GM19043 (cell line): ENCODE measurements at regions not wholly inside any gene's neighbourhood (a gene's known extent, or its start where the extent isn't known, plus 50 kb on each side); places are given as distances from the start of the nearest gene placed in this dataset.
"Not testable (repeated sequence)": the region's sequence is repeated elsewhere in the genome, so short reads cannot be mapped to it uniquely, and the experiment has no call there.

ENCODE experiments used
- ATAC-seq: cut with Tn5 transposase; IDR thresholded peaks from one replicate; pipeline ENCODE4 v1.9.1; 2021; ENCODE audit warnings: low read depth; ENCODE audit not compliant: unreplicated experiment

DNA sequence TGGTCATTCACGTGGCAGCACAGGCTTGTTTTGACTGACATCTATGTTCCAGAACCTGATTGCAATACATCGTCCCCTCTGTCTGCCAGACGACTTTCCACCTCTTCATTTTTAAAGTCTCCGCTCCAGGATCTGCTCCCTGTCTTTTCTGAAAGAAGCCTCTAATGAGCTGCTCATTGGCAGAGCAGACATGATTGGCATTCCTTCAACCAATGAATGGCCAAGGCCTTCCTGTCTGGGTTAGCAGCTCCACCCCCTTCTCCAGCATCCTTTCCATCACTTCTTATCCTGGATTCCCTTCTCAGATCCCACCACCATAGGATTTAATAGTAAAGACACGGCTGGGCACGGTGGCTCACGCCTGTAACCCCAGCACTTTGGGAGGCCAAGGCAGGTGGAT, 202.7 kb upstream of the KLF3 start:
- ATAC-seq, result no peak

DNA sequence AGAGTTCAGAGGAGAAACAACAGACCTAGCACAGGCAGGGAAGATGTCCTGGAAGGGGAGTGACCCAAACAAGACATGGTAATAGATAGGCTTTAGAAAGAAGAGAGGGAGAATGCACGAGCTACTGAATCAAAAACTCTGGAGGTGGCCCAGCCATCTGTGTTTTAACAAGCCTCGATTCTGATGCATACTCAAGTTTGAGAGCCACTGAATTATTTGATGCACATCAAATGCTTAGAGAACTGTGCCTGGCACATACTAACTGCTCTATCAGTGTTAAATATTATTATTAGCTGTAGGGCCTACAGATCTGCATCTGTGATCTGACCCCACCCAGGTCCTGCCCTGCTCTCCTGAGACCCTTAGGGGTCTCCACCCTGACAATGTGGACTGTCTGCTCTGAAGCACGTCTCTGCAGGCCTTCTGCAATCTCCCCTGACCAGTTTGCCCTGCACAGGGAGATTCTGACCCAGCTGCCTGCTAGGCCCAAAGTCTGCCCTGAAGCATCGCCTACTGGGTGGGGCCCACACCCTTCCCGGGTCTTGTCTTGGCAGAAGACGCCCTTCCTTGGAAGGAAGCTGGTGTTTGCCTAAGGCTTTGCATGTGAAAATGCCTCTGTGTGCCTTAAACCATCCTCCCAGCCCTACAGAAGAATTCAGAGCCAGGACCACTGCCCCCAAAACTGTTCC, 201.5 kb upstream of the KLF3 start:
- no peak for ATAC-seq

GRCh38 chr4:38463268-38463958, 200.6 kb upstream of the KLF3 start:
- ATAC-seq, result no peak

- no peak for ATAC-seq
Measured at GRCh38 chr4:38464328-38464727, 199.7 kb upstream of the KLF3 start.

DNA sequence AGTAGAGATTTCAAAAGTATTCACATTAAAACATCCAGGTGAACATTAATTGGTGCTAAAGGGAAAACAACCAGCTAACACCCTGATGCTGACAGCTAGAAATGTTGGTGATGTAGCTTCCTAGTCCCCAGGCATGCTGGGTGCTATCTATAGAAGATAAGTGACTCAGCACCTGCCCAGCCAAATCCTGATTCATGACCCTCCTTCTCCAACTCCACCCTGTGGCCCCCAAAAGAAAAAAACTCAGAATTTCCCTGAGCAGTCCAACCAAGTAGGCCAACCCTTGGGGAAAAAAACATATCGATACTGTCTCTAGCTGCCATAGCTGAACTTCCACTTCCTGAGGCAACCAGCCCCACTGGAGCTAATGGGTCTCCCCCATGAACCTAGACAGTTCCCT, 197.6 kb upstream of the KLF3 start:
- no peak for ATAC-seq

DNA sequence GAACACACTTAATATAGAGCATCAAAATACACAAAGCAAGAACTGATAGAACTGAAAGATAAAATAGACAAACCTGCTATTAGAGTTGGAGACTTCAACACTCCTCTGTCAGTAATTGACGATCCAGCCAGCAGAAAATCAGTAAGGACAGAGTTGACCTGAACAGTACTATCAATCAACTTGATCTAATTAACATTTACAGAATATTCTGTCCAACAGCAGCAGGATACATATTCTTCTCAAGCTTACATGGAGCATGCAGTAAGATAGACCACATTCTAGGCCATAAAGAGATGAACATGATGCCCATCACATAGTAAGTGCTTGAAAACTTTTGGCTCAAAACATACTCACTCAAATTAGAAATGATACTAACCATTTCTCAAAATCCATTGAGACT, 196.7 kb upstream of the KLF3 start:
- ATAC-seq, result no peak

GRCh38 chr4:38468339-38468866, 195.6 kb upstream of the KLF3 start:
- ATAC-seq, result no peak

- no peak for ATAC-seq
Measured at GRCh38 chr4:38469410-38469809, 194.6 kb upstream of the KLF3 start.

GRCh38 chr4:38470735-38471262, 193.2 kb upstream of the KLF3 start:
- ATAC-seq, result no peak

GRCh38 chr4:38482696-38483095, 181.3 kb upstream of the KLF3 start:
- ATAC-seq, result no peak

GRCh38 chr4:38483628-38484027, 180.4 kb upstream of the KLF3 start:
- ATAC-seq, result not testable (repeated sequence)

GRCh38 chr4:38489011-38489861, 174.8 kb upstream of the KLF3 start:
- ATAC-seq, result no peak

DNA sequence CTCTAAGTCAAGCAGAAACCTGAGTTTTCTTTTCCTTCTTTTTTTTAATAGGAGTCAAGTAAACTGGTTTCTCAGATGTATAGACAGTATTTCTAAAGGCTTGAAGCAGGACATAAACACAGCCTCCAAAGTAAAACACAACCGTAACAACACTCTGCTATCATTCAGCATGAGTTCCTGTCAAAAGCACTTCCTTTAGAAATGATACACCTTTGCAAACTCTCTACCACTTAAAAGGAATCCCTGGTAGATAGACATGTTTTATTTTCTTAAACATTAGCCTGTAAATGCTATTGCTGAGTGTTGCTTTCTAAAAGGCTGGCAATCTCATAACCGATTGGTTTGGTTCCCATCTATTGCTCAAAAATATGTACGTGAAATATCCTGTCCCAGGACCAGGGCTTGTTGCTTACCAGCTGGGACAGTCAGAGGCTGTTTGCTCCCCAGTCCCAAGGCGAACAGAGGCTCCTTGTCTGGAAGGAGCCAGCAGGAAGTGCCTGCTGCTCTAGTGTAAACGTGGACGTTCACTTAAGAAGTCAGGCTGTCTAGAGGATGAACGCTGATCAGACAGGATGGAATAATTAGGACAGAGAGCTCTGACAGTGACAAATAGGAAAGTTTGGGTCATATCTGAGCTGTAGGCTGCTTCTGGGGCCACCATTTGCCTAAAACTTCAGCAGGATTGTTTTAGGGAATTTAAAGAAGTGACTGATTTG, 173.9 kb upstream of the KLF3 start:
- ATAC-seq, result no peak

DNA sequence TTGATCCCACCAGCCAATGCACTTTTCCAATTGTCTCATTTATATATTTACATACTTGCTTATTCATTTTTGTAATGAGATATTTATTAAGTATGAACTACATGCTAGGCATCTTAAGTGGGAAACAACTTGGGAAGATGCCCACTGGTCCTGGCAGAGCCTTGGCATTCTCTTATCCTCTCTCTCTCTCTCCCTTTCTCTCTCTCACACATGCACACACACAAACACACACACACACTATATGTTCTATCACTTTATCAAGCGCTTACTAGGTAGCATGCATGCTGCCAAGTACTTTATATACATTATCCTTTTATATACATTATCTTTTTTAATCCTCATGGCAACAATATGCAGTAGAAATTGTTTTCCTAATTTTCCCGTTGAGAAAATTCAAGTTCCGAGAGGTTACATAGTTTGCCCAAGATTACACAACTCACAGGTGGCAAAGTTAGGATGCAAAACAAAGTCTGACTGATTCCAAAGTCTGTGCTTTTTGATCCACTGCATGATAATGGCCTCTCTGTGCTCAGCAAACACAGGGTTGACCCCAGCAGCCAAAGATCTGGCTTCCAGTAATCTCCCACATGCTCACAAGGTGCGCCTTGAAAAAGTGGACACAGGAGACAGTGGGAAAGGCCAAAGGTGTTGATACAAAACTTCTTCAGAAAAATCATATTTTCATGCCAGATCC, 173.1 kb upstream of the KLF3 start:
- no peak for ATAC-seq

- ATAC-seq, result no peak
Measured at GRCh38 chr4:38491854-38492478, 172.0 kb upstream of the KLF3 start.

DNA sequence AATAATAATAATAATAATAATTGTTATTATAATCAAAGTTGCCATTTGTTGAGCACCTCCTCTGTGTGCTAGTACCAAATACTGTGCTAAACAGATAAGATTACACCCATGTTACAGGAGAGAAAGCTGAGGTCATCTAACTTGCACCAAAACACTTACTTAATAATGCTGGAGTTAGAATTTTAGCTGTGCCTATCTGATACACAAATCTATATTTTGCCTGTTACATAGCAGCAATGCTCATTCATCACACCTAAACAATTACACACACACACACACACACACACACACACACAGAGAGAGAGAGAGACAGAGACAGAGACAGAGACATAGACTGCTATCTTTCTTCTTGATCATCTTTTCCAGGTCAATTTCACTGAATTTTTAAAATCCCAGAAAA, 170.9 kb upstream of the KLF3 start:
- no peak for ATAC-seq

DNA sequence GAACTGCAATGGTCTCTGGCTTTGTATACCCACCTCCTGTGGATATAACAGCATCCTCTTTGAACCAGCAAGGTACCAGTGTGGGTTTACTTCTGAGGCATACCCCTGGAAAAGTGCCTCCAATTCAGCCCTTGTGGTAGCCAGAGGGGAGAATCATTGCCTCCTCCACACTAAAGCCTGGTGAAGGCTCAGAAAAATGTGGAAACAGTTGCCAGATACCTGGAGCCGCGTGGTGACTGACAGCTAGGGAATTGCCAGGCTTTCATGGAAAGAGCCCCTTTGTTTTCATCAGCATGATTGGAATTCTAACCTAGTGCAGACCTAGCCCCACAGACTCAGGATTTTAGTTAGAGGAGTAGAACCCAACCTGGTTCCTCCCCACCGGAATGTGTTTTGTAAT, 168.6 kb upstream of the KLF3 start:
- ATAC-seq, result no peak

GRCh38 chr4:38497121-38497520, 166.9 kb upstream of the KLF3 start:
- no peak for ATAC-seq

DNA sequence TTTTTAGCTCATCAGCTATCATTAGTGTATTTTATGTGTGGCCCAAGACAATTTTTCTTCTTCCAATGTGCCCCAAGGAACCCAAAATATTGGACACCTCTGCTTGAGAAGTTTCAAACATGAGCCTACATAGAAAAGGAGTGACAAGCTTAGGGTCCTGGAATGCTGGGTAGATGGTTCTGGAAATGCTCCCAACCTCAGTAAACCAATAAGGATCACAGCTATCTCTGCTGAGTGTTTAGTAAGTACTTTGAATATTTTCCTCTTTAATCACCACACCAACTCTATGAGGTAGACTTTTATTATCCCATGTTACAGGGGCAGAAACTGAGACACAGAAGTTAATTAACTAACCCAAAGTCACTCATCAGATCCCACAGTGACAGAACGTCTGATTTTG, 164.9 kb upstream of the KLF3 start:
- ATAC-seq, result no peak
